ENCODE measurements at regions not wholly inside any gene's neighbourhood (a gene's known extent, or its start where the extent isn't known, plus 50 kb on each side); places are given as distances from the start of the nearest gene placed in this dataset.

GRCh38 chr2:109694190-109694589 is 80.0 kb downstream of the SOWAHC start:
- H3K27ac ChIP-seq (ENCODE audit: low read depth in 1 of 2, low read length in 1 of 2) = no peak overlapping the region
- ATAC-seq (ENCODE audit: insufficient read depth, low FRiP score) = no peak
- no peak overlapping the region for H3K9ac ChIP-seq (ENCODE audit: insufficient read depth in 1 of 2, low read length in 2 of 2)
- no peaks in the 10 kb centered on the region for H3K9me3 ChIP-seq (ENCODE audit: control insufficient read depth in 4 of 4, insufficient read depth in 3 of 4, low read length in 3 of 4)
- WGBS, 2 donors = 29 to 74% methylated on average over 2 of the region's 2 CpGs
- H3K36me3 ChIP-seq (ENCODE audit: control insufficient read depth in 4 of 4, insufficient read depth in 4 of 4, low read length in 4 of 4) = no peaks in the 10 kb centered on the region
- peaks cover 11 to 32% (median 22%) of the 10 kb centered on the region in 5 donors for H3K4me1 ChIP-seq (ENCODE audit: control insufficient read depth in 5 of 5, insufficient read depth in 5 of 5, low read length in 5 of 5)
- no peaks in the 10 kb centered on the region for H3K27me3 ChIP-seq (ENCODE audit: control insufficient read depth in 3 of 3, insufficient read depth in 3 of 3, low read length in 2 of 3)
- no peak for DNase-seq
- no peak overlapping the region for H3K4me3 ChIP-seq
- TF ChIP-seq CTCF (IDR thresholded peaks at IDR 0.05; ENCODE audit: control extremely low read depth, extremely low read depth) = no peak

GRCh38 chr2:109695290-109695689 is 81.1 kb downstream of the SOWAHC start:
- no peak overlapping the region for H3K27ac ChIP-seq (ENCODE audit: low read depth in 1 of 2, low read length in 1 of 2)
- no peaks in the 10 kb centered on the region for H3K36me3 ChIP-seq (ENCODE audit: control insufficient read depth in 4 of 4, insufficient read depth in 4 of 4, low read length in 4 of 4)
- DNase-seq = no peak
- H3K4me3 ChIP-seq = no peak overlapping the region
- TF ChIP-seq CTCF (IDR thresholded peaks at IDR 0.05; ENCODE audit: control extremely low read depth, extremely low read depth) = no peak
- H3K9ac ChIP-seq (ENCODE audit: insufficient read depth in 1 of 2, low read length in 2 of 2) = no peak overlapping the region
- no peaks in the 10 kb centered on the region for H3K9me3 ChIP-seq (ENCODE audit: control insufficient read depth in 4 of 4, insufficient read depth in 3 of 4, low read length in 3 of 4)
- H3K4me1 ChIP-seq (ENCODE audit: control insufficient read depth in 5 of 5, insufficient read depth in 5 of 5, low read length in 5 of 5) = peaks cover 11 to 33% (median 20%) of the 10 kb centered on the region in 5 donors
- WGBS, 2 donors = 92% methylated on average over 2 of the region's 2 CpGs
- no peak for ATAC-seq (ENCODE audit: insufficient read depth, low FRiP score)
- no peaks in the 10 kb centered on the region for H3K27me3 ChIP-seq (ENCODE audit: control insufficient read depth in 3 of 3, insufficient read depth in 3 of 3, low read length in 2 of 3)

- 41 to 64% methylated on average over 7 of the region's 7 CpGs for WGBS, 2 donors
- Histone ChIP-seq H3K36me3 (ENCODE audit: control insufficient read depth in 4 of 4, insufficient read depth in 4 of 4, low read length in 4 of 4) (no peaks in the 10 kb centered on the region), H3K9me3 (ENCODE audit: control insufficient read depth in 4 of 4, insufficient read depth in 3 of 4, low read length in 3 of 4) (no peaks in the 10 kb centered on the region), H3K9ac (ENCODE audit: insufficient read depth in 1 of 2, low read length in 2 of 2) (peak overlapping the region in 1 of 2 donors; percentile 53), H3K27ac (ENCODE audit: low read depth in 1 of 2, low read length in 1 of 2) (peak overlapping the region in 1 of 2 donors; percentile 62), H3K4me1 (ENCODE audit: control insufficient read depth in 5 of 5, insufficient read depth in 5 of 5, low read length in 5 of 5) (peaks cover 0 to 44% (median 9%) of the 10 kb centered on the region in 5 donors), H3K4me3 (no peak overlapping the region), H3K27me3 (ENCODE audit: control insufficient read depth in 3 of 3, insufficient read depth in 3 of 3, low read length in 2 of 3) (no peaks in the 10 kb centered on the region)
- ATAC-seq (ENCODE audit: insufficient read depth, low FRiP score) = no peak
- no peak for TF ChIP-seq CTCF (IDR thresholded peaks at IDR 0.05; ENCODE audit: control extremely low read depth, extremely low read depth)
- peak; percentile 61 to 84 (median 77) for DNase-seq
These were observed 85.5 kb downstream of the SOWAHC start for GRCh38 chr2:109699646-109700045.

- 62 to 83% methylated on average over 11 of the region's 11 CpGs for WGBS, 2 donors
- Histone ChIP-seq H3K36me3 (ENCODE audit: control insufficient read depth in 4 of 4, insufficient read depth in 4 of 4, low read length in 4 of 4) (no peaks in the 10 kb centered on the region), H3K4me1 (ENCODE audit: control insufficient read depth in 5 of 5, insufficient read depth in 5 of 5, low read length in 5 of 5) (peaks cover 0 to 44% (median 9%) of the 10 kb centered on the region in 5 donors), H3K9ac (ENCODE audit: insufficient read depth in 1 of 2, low read length in 2 of 2) (peak overlapping the region in 1 of 2 donors; percentile 17), H3K27me3 (ENCODE audit: control insufficient read depth in 3 of 3, insufficient read depth in 3 of 3, low read length in 2 of 3) (no peaks in the 10 kb centered on the region), H3K4me3 (no peak overlapping the region), H3K27ac (ENCODE audit: low read depth in 1 of 2, low read length in 1 of 2) (peak overlapping the region in 1 of 2 donors; percentile 68), H3K9me3 (ENCODE audit: control insufficient read depth in 4 of 4, insufficient read depth in 3 of 4, low read length in 3 of 4) (no peaks in the 10 kb centered on the region)
- TF ChIP-seq CTCF (IDR thresholded peaks at IDR 0.05; ENCODE audit: control extremely low read depth, extremely low read depth) = no peak
- no peak for ATAC-seq (ENCODE audit: insufficient read depth, low FRiP score)
- no peak for DNase-seq
These were observed 86.6 kb downstream of the SOWAHC start for GRCh38 chr2:109700680-109701274.

Data from lung (tissue), 11 donors.